ENCODE measurements at regions not wholly inside any gene's neighbourhood (a gene's known extent, or its start where the extent isn't known, plus 50 kb on each side); places are given as distances from the start of the nearest gene placed in this dataset.

DNA sequence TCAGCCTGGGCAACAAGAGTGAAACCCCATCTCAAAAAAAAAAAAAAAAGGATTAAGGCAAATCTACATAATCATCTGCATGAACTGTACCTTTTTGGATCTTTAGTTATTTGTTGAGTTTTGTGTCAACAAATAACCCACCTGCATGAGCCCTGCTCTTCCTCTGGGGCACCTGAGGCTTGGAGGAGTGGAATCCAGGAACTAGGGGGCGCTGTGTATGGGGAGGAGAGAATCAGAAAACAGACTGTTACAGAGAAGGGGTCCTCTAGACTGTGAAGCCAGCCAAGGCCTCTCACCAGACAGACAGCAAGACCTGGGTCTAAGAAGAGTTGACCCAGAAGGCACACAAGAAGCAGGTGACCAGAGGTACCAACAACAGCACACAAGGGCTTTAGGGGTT lies 682.8 kb upstream of the NRP1 start:
- TF ChIP-seq, protein P1, sequence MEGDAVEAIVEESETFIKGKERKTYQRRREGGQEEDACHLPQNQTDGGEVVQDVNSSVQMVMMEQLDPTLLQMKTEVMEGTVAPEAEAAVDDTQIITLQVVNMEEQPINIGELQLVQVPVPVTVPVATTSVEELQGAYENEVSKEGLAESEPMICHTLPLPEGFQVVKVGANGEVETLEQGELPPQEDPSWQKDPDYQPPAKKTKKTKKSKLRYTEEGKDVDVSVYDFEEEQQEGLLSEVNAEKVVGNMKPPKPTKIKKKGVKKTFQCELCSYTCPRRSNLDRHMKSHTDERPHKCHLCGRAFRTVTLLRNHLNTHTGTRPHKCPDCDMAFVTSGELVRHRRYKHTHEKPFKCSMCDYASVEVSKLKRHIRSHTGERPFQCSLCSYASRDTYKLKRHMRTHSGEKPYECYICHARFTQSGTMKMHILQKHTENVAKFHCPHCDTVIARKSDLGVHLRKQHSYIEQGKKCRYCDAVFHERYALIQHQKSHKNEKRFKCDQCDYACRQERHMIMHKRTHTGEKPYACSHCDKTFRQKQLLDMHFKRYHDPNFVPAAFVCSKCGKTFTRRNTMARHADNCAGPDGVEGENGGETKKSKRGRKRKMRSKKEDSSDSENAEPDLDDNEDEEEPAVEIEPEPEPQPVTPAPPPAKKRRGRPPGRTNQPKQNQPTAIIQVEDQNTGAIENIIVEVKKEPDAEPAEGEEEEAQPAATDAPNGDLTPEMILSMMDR (IDR thresholded peaks at IDR 0.05), result no peak
- TF ChIP-seq POLR2A (IDR thresholded peaks at IDR 0.05), result no peak
